ENCODE measurements at regions not wholly inside any gene's neighbourhood (a gene's known extent, or its start where the extent isn't known, plus 50 kb on each side); places are given as distances from the start of the nearest gene placed in this dataset.

GRCh38 chr1:214833178-214833756 is 230.3 kb downstream of the CENPF start:
- no peaks in the 10 kb centered on the region for H3K4me1 Mint-ChIP-seq
- no peaks in the 10 kb centered on the region for H3K27me3 Mint-ChIP-seq (ENCODE audit: insufficient read depth)
- no peak overlapping the region for H3K9ac ChIP-seq (ENCODE audit: extremely low read depth, low read length, poor library complexity, severe bottlenecking)
- no peak for TF ChIP-seq CTCF (conservative IDR thresholded peaks at IDR 0.05)
- no peak for DNase-seq
- no peaks in the 10 kb centered on the region for H3K4me1 ChIP-seq (ENCODE audit: control insufficient read depth, insufficient read depth, low read length)
- H3K36me3 Mint-ChIP-seq (ENCODE audit: low read depth): no peaks in the 10 kb centered on the region
- no peak overlapping the region for H3K27ac ChIP-seq (ENCODE audit: low read depth, low read length)
- H3K4me3 Mint-ChIP-seq: no peak overlapping the region
- H3K36me3 ChIP-seq (ENCODE audit: control insufficient read depth, insufficient read depth, low read length): no peaks in the 10 kb centered on the region
- no peaks in the 10 kb centered on the region for H3K27me3 ChIP-seq (ENCODE audit: control insufficient read depth, insufficient read depth, low read length, poor library complexity, severe bottlenecking)
- no peak overlapping the region for H3K27ac Mint-ChIP-seq
- H3K9me3 ChIP-seq (ENCODE audit: control insufficient read depth, low read length): no peaks in the 10 kb centered on the region
- 91 to 100% methylated on average over 1 of the region's 2 CpGs for WGBS, 2 experiments (ENCODE audit: insufficient coverage in 1 of 2, insufficient read length in 1 of 2)
- peaks cover 4% of the 10 kb centered on the region for H3K9me3 Mint-ChIP-seq
- H3K4me3 ChIP-seq (ENCODE audit: low read length): no peak overlapping the region

GRCh38 chr1:214837376-214837775 is 234.4 kb downstream of the CENPF start:
- H3K9ac ChIP-seq (ENCODE audit: extremely low read depth, low read length, poor library complexity, severe bottlenecking): no peak overlapping the region
- no peak for TF ChIP-seq CTCF (conservative IDR thresholded peaks at IDR 0.05)
- no peaks in the 10 kb centered on the region for H3K27me3 Mint-ChIP-seq (ENCODE audit: insufficient read depth)

GRCh38 chr1:214838351-214838750 is 235.4 kb downstream of the CENPF start:
- TF ChIP-seq CTCF (conservative IDR thresholded peaks at IDR 0.05): no peak
- no peak overlapping the region for H3K9ac ChIP-seq (ENCODE audit: extremely low read depth, low read length, poor library complexity, severe bottlenecking)
- Mint-ChIP-seq H3K9me3 (no peaks in the 10 kb centered on the region), H3K4me3 (no peak overlapping the region), H3K27ac (no peak overlapping the region), H3K36me3 (ENCODE audit: low read depth) (no peaks in the 10 kb centered on the region), H3K27me3 (ENCODE audit: insufficient read depth) (no peaks in the 10 kb centered on the region), H3K4me1 (no peaks in the 10 kb centered on the region)
- no peaks in the 10 kb centered on the region for H3K9me3 ChIP-seq (ENCODE audit: control insufficient read depth, low read length)
- no peak for DNase-seq
- no peaks in the 10 kb centered on the region for H3K36me3 ChIP-seq (ENCODE audit: control insufficient read depth, insufficient read depth, low read length)
- no peaks in the 10 kb centered on the region for H3K27me3 ChIP-seq (ENCODE audit: control insufficient read depth, insufficient read depth, low read length, poor library complexity, severe bottlenecking)
- H3K4me3 ChIP-seq (ENCODE audit: low read length): no peak overlapping the region
- no peaks in the 10 kb centered on the region for H3K4me1 ChIP-seq (ENCODE audit: control insufficient read depth, insufficient read depth, low read length)
- no peak overlapping the region for H3K27ac ChIP-seq (ENCODE audit: low read depth, low read length)
- WGBS, 2 experiments (ENCODE audit: insufficient coverage in 1 of 2, insufficient read length in 1 of 2): 82 to 83% methylated on average over 3 of the region's 3 CpGs

More at GRCh38 chr1:214837376-214837775, 234.4 kb downstream of the CENPF start:
- Histone ChIP-seq H3K27me3 (ENCODE audit: control insufficient read depth, insufficient read depth, low read length, poor library complexity, severe bottlenecking) (no peaks in the 10 kb centered on the region), H3K4me1 (ENCODE audit: control insufficient read depth, insufficient read depth, low read length) (no peaks in the 10 kb centered on the region), H3K36me3 (ENCODE audit: control insufficient read depth, insufficient read depth, low read length) (no peaks in the 10 kb centered on the region), H3K27ac (ENCODE audit: low read depth, low read length) (no peak overlapping the region), H3K9me3 (ENCODE audit: control insufficient read depth, low read length) (no peaks in the 10 kb centered on the region), H3K4me3 (ENCODE audit: low read length) (no peak overlapping the region)
- H3K4me1 Mint-ChIP-seq: no peaks in the 10 kb centered on the region
- H3K9me3 Mint-ChIP-seq: no peaks in the 10 kb centered on the region
- no peak overlapping the region for H3K27ac Mint-ChIP-seq
- no peak overlapping the region for H3K4me3 Mint-ChIP-seq
- no peaks in the 10 kb centered on the region for H3K36me3 Mint-ChIP-seq (ENCODE audit: low read depth)
- WGBS, 2 experiments (ENCODE audit: insufficient coverage in 1 of 2, insufficient read length in 1 of 2): 91 to 100% methylated on average over 2 of the region's 2 CpGs
- DNase-seq: no peak
